ENCODE measurements at regions not wholly inside any gene's neighbourhood (a gene's known extent, or its start where the extent isn't known, plus 50 kb on each side); places are given as distances from the start of the nearest gene placed in this dataset.

DNA sequence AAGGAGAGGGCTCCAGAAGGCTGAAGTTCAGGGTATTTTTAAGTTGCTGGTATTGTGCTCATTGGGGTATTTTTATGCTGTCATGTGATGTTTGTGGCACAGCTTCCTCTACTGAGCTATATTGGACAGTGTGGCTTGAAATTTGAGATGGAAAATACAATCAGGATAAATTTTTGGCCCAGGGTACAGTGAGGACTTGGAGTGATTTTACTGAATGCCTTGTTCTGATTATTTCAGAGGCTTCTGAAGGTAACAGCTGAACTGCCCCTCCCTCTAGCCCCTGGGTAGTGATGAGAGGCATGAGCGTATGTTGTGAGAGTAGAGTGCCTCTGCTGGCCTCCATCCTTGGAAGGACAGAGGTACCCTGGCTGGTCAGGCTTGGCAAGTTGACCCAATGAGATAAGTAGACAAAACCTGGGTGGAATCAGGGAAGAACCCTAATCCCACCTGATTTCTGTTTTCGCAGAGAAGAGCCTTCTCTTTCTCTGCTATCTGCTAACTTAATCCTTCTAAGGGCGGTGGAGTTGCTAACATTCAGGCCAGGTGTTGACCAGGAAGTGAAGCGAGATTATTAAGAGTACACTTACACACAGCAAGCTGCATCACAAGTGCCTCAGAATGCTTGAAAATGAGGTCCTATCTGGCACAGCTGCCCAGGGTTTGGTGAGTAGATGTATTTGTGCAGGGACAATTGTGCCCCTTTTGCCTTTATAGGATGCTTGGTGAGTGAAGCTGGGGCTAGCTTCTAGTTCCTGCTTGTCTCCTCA, 98.1 kb upstream of the CLSTN2 start:
- DNase-seq, result no peak
- Histone ChIP-seq H3K27me3 (replicated peaks; ENCODE audit: insufficient read depth, low read length) (no peaks in the 10 kb centered on the region), H3K79me2 (ENCODE audit: low read length) (no peaks in the 10 kb centered on the region), H3K4me2 (ENCODE audit: low read depth, low read length) (no peak overlapping the region), H2AFZ (ENCODE audit: low read length) (no peak overlapping the region), H3K4me3 (ENCODE audit: low read length) (no peak overlapping the region), H3K9me3 (replicated peaks; ENCODE audit: insufficient read depth, low read length) (no peaks in the 10 kb centered on the region), H3K9ac (ENCODE audit: low read length) (no peak overlapping the region), H3K9me2 (replicated peaks; ENCODE audit: insufficient read depth, low read length) (no peaks in the 10 kb centered on the region), H3K27ac (ENCODE audit: low read length) (no peak overlapping the region), H3K36me3 (replicated peaks; ENCODE audit: insufficient read depth, low read length) (no peaks in the 10 kb centered on the region), H3F3A (ENCODE audit: insufficient read depth, low read length) (no peaks in the 10 kb centered on the region), H4K20me1 (ENCODE audit: insufficient read depth, low read length) (no peaks in the 10 kb centered on the region), H3K4me1 (ENCODE audit: low read length) (no peaks in the 10 kb centered on the region)
- TF ChIP-seq EZH2phosphoT487 (IDR thresholded peaks at IDR 0.05; ENCODE audit: low read length) (no peak), EZH2 (optimal IDR thresholded peaks at IDR 0.05; ENCODE audit: low read depth, low read length) (no peak)
- TF ChIP-seq, protein P1, sequence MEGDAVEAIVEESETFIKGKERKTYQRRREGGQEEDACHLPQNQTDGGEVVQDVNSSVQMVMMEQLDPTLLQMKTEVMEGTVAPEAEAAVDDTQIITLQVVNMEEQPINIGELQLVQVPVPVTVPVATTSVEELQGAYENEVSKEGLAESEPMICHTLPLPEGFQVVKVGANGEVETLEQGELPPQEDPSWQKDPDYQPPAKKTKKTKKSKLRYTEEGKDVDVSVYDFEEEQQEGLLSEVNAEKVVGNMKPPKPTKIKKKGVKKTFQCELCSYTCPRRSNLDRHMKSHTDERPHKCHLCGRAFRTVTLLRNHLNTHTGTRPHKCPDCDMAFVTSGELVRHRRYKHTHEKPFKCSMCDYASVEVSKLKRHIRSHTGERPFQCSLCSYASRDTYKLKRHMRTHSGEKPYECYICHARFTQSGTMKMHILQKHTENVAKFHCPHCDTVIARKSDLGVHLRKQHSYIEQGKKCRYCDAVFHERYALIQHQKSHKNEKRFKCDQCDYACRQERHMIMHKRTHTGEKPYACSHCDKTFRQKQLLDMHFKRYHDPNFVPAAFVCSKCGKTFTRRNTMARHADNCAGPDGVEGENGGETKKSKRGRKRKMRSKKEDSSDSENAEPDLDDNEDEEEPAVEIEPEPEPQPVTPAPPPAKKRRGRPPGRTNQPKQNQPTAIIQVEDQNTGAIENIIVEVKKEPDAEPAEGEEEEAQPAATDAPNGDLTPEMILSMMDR (IDR thresholded peaks at IDR 0.05; ENCODE audit: low read length), result no peak

DNA sequence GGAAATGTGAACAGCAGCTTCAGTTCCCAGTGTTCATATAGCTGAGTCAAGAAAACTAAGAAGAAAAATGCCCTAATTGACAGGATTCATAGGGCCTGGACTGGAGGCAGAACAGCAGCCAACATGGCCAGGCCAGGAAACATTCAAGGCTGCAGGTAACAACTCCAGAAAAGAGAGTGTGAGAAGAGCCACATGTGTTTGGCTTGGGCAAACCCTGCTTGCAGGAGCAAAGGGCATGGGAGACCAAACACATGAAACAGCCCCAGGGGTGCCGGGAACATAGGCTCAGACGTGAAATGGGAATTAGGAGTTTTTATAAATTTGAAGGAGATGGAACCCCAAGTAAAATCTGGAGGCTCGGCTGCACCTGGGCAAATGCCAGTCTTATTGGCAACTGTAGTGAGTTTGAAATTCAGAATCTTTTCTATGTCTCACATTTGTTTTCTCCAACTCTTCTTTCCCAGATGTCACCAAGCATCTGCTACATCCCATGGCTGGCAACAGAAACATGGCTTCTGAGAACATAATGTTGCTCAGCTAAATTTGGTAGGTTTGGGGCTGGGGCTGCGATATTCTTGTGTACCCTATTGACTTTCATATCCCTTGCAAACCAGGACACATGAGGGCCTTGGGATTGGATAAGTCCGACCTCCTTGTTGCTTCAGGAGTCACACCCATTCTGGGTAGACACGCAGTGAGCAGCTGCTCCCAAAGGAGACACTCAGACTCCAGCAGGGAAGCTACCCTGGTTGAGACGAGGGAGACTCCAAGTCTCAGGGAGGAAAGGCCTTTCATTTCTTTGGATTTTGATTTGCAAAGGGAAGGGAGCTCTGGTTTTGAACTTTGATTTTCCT, 98.9 kb upstream of the CLSTN2 start:
- Histone ChIP-seq H3K79me2 (ENCODE audit: low read length) (no peaks in the 10 kb centered on the region), H3K9me3 (replicated peaks; ENCODE audit: insufficient read depth, low read length) (no peaks in the 10 kb centered on the region), H2AFZ (ENCODE audit: low read length) (no peak overlapping the region), H3K4me3 (ENCODE audit: low read length) (no peak overlapping the region), H3K36me3 (replicated peaks; ENCODE audit: insufficient read depth, low read length) (no peaks in the 10 kb centered on the region), H3K27ac (ENCODE audit: low read length) (no peak overlapping the region), H3K27me3 (replicated peaks; ENCODE audit: insufficient read depth, low read length) (no peaks in the 10 kb centered on the region), H3K4me2 (ENCODE audit: low read depth, low read length) (no peak overlapping the region), H3K4me1 (ENCODE audit: low read length) (no peaks in the 10 kb centered on the region), H3F3A (ENCODE audit: insufficient read depth, low read length) (no peaks in the 10 kb centered on the region), H3K9me2 (replicated peaks; ENCODE audit: insufficient read depth, low read length) (no peaks in the 10 kb centered on the region), H3K9ac (ENCODE audit: low read length) (no peak overlapping the region), H4K20me1 (ENCODE audit: insufficient read depth, low read length) (no peaks in the 10 kb centered on the region)
- TF ChIP-seq EZH2 (optimal IDR thresholded peaks at IDR 0.05; ENCODE audit: low read depth, low read length) (no peak), EZH2phosphoT487 (IDR thresholded peaks at IDR 0.05; ENCODE audit: low read length) (no peak)
- TF ChIP-seq, protein P1 (IDR thresholded peaks at IDR 0.05; ENCODE audit: low read length), result no peak
- DNase-seq, result no peak

DNA sequence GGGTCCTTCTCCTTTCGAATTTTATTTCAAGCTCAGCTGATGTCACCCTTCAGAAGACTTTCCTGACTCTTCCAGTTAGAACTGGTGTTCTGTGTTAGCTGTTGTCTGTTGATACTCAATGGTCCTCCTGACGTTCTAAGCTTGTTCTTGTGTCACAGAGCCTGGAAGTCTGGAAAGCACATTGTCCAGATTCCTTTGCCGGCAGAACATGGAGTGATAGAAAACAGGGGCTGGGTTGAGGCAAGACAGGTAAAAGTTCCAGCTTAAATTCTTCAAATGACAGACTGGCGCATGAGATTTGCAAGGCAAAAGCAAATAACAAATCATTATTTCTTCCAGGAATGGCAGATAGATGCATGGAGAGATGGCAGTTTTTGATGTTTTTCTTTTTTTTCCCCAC, 102.0 kb upstream of the CLSTN2 start:
- no peak for DNase-seq

More for the DNA sequence above, 102.0 kb upstream of the CLSTN2 start:
- no peak overlapping the region for H3K27ac ChIP-seq (ENCODE audit: low read length)
- no peak overlapping the region for H2AFZ ChIP-seq (ENCODE audit: low read length)
- no peak overlapping the region for H3K9ac ChIP-seq (ENCODE audit: low read length)
- H3K4me3 ChIP-seq (ENCODE audit: low read length), result no peak overlapping the region
- no peaks in the 10 kb centered on the region for H4K20me1 ChIP-seq (ENCODE audit: insufficient read depth, low read length)
- no peaks in the 10 kb centered on the region for H3K9me3 ChIP-seq (replicated peaks; ENCODE audit: insufficient read depth, low read length)
- no peaks in the 10 kb centered on the region for H3K27me3 ChIP-seq (replicated peaks; ENCODE audit: insufficient read depth, low read length)
- no peaks in the 10 kb centered on the region for H3K79me2 ChIP-seq (ENCODE audit: low read length)
- H3K4me2 ChIP-seq (ENCODE audit: low read depth, low read length), result no peak overlapping the region
- no peaks in the 10 kb centered on the region for H3K36me3 ChIP-seq (replicated peaks; ENCODE audit: insufficient read depth, low read length)
- no peaks in the 10 kb centered on the region for H3F3A ChIP-seq (ENCODE audit: insufficient read depth, low read length)
- H3K4me1 ChIP-seq (ENCODE audit: low read length), result no peaks in the 10 kb centered on the region
- TF ChIP-seq, protein P1 (IDR thresholded peaks at IDR 0.05; ENCODE audit: low read length), result no peak
- TF ChIP-seq EZH2phosphoT487 (IDR thresholded peaks at IDR 0.05; ENCODE audit: low read length) (no peak), EZH2 (optimal IDR thresholded peaks at IDR 0.05; ENCODE audit: low read depth, low read length) (no peak)
- H3K9me2 ChIP-seq (replicated peaks; ENCODE audit: insufficient read depth, low read length), result no peaks in the 10 kb centered on the region

All from MM.1S (cell line).